Osteoblast (primary cell): ENCODE measurements at regions not wholly inside any gene's neighbourhood (a gene's known extent, or its start where the extent isn't known, plus 50 kb on each side); places are given as distances from the start of the nearest gene placed in this dataset.

Source experiments
- DNase-seq: peaks from one replicate; pipeline ENCODE4 v3.0.0; 2011; ENCODE audit warnings: low spot score, mixed read lengths; ENCODE audit not compliant: insufficient read length; ENCODE audit errors: missing footprints
- H2AFZ ChIP-seq: 2 replicates; pipeline ENCODE4 v1.6.0; 2011; ENCODE audit warnings: mild to moderate bottlenecking, low read length
- H3K27ac ChIP-seq: 2 replicates; pipeline ENCODE4 v1.5.1; 2011; ENCODE audit warnings: mild to moderate bottlenecking, low read depth, low read length, moderate library complexity
- H3K27me3 ChIP-seq: 2 replicates; pipeline ENCODE4 v1.6.0; 2012; ENCODE audit warnings: mild to moderate bottlenecking, control low read depth, inconsistent platforms, low read length, moderate library complexity; ENCODE audit not compliant: insufficient read depth
- H3K36me3 ChIP-seq: 2 replicates; pipeline ENCODE4 v1.5.1; 2011; ENCODE audit warnings: mild to moderate bottlenecking, low read length, control low read depth, moderate library complexity; ENCODE audit not compliant: insufficient read depth
- H3K4me1 ChIP-seq: 2 replicates; pipeline ENCODE4 v1.5.1; 2011; ENCODE audit warnings: mild to moderate bottlenecking, low read length, control low read depth, moderate library complexity; ENCODE audit not compliant: insufficient read depth
- H3K4me2 ChIP-seq: 2 replicates; pipeline ENCODE4 v1.6.0; 2011; ENCODE audit warnings: mild to moderate bottlenecking, low read length; ENCODE audit not compliant: insufficient read depth
- H3K4me3 ChIP-seq: fragments of 200-600 bp; sonication (generic); 3 replicates; pipeline ENCODE4 v1.5.1; 2012; ENCODE audit warnings: mild to moderate bottlenecking, low read length, inconsistent platforms; ENCODE audit not compliant: insufficient read depth
- H3K79me2 ChIP-seq: 2 replicates; pipeline ENCODE4 v1.6.0; 2012; ENCODE audit warnings: mild to moderate bottlenecking, low read length, control low read depth, inconsistent platforms; ENCODE audit not compliant: insufficient read depth
- H3K9me3 ChIP-seq: 2 replicates; pipeline ENCODE4 v1.5.1; 2011; ENCODE audit warnings: low read depth, low read length, control low read depth
- H4K20me1 ChIP-seq: 2 replicates; pipeline ENCODE4 v1.6.0; 2012; ENCODE audit warnings: mild to moderate bottlenecking, low read length, control low read depth; ENCODE audit not compliant: insufficient read depth
- CTCF ChIP-seq: IDR thresholded peaks from 2 replicates; pipeline ENCODE4 v1.5.1; 2011; ENCODE audit warnings: mild to moderate bottlenecking, low read depth, low read length, moderate library complexity; ENCODE audit errors: extremely low read depth

GRCh38 chr4:124534131-124534530, 178.4 kb downstream of the ANKRD50 start:
- H4K20me1 ChIP-seq, result no peaks in the 10 kb centered on the region
- no peaks in the 10 kb centered on the region for H3K79me2 ChIP-seq
- no peak overlapping the region for H3K4me3 ChIP-seq
- no peak for DNase-seq
- H3K36me3 ChIP-seq, result no peaks in the 10 kb centered on the region
- no peak overlapping the region for H2AFZ ChIP-seq
- no peaks in the 10 kb centered on the region for H3K9me3 ChIP-seq
- no peak overlapping the region for H3K4me2 ChIP-seq
- TF ChIP-seq CTCF, result no peak
- H3K27me3 ChIP-seq, result no peaks in the 10 kb centered on the region
- no peak overlapping the region for H3K27ac ChIP-seq
- H3K4me1 ChIP-seq, result no peaks in the 10 kb centered on the region

- no peak for TF ChIP-seq CTCF
- Histone ChIP-seq H3K27ac (no peak overlapping the region), H3K9me3 (no peaks in the 10 kb centered on the region), H3K4me1 (no peaks in the 10 kb centered on the region), H3K27me3 (no peaks in the 10 kb centered on the region), H3K36me3 (no peaks in the 10 kb centered on the region), H4K20me1 (no peaks in the 10 kb centered on the region), H3K4me3 (no peak overlapping the region), H3K79me2 (no peaks in the 10 kb centered on the region), H2AFZ (no peak overlapping the region), H3K4me2 (no peak overlapping the region)
- DNase-seq, result no peak
Measured at GRCh38 chr4:124535003-124535402, 177.5 kb downstream of the ANKRD50 start.

- no peak overlapping the region for H2AFZ ChIP-seq
- H3K27me3 ChIP-seq, result no peaks in the 10 kb centered on the region
- no peak overlapping the region for H3K4me2 ChIP-seq
- H4K20me1 ChIP-seq, result no peaks in the 10 kb centered on the region
- no peaks in the 10 kb centered on the region for H3K4me1 ChIP-seq
- H3K4me3 ChIP-seq, result no peak overlapping the region
- H3K27ac ChIP-seq, result no peak overlapping the region
- no peaks in the 10 kb centered on the region for H3K79me2 ChIP-seq
- no peaks in the 10 kb centered on the region for H3K36me3 ChIP-seq
- H3K9me3 ChIP-seq, result no peaks in the 10 kb centered on the region
- DNase-seq, result no peak
- no peak for TF ChIP-seq CTCF
Measured at GRCh38 chr4:124536946-124537345, 175.6 kb downstream of the ANKRD50 start.

GRCh38 chr4:124537971-124538370, 174.6 kb downstream of the ANKRD50 start:
- TF ChIP-seq CTCF, result no peak

More at GRCh38 chr4:124537971-124538370, 174.6 kb downstream of the ANKRD50 start:
- Histone ChIP-seq H3K79me2 (no peaks in the 10 kb centered on the region), H3K4me1 (no peaks in the 10 kb centered on the region), H3K27me3 (no peaks in the 10 kb centered on the region), H4K20me1 (no peaks in the 10 kb centered on the region), H3K36me3 (no peaks in the 10 kb centered on the region), H3K27ac (no peak overlapping the region), H3K4me3 (no peak overlapping the region), H3K9me3 (no peaks in the 10 kb centered on the region), H3K4me2 (no peak overlapping the region), H2AFZ (no peak overlapping the region)
- DNase-seq, result no peak
